Liver (tissue), 8 donors: ENCODE measurements at regions not wholly inside any gene's neighbourhood (a gene's known extent, or its start where the extent isn't known, plus 50 kb on each side); places are given as distances from the start of the nearest gene placed in this dataset.

Experiments used
- DNase-seq: peaks from one replicate; pipeline ENCODE4 v3.0.0-alpha.2; 2017; ENCODE audit warnings: low spot score
- H3K27ac ChIP-seq, 2 donors: one replicate each; pipeline ENCODE4 v1.7.0; 2013; ENCODE audit warnings: inconsistent platforms in 2 of 2, low read length in 2 of 2, control low read depth in 1 of 2, low read depth in 1 of 2, mild to moderate bottlenecking in 1 of 2
- H3K27me3 ChIP-seq, 4 donors: one replicate each; pipeline versions ENCODE4 v1.6.1 to v1.7.0; 2013; ENCODE audit warnings: low read length in 3 of 4, inconsistent platforms in 1 of 4, mild to moderate bottlenecking in 1 of 4, moderate library complexity in 1 of 4; ENCODE audit not compliant: control insufficient read depth in 4 of 4, insufficient read depth in 4 of 4
- H3K36me3 ChIP-seq, 4 donors: one replicate each; pipeline versions ENCODE4 v1.6.1 to v1.7.0; 2013; ENCODE audit warnings: low read length in 3 of 4, mild to moderate bottlenecking in 3 of 4, low read depth in 1 of 4, moderate library complexity in 1 of 4; ENCODE audit not compliant: control insufficient read depth in 4 of 4, insufficient read depth in 3 of 4
- H3K4me1 ChIP-seq, 4 donors: one replicate each; pipeline versions ENCODE4 v1.6.1 to v1.7.0; 2013; ENCODE audit warnings: low read length in 3 of 4, mild to moderate bottlenecking in 3 of 4, moderate library complexity in 1 of 4; ENCODE audit not compliant: control insufficient read depth in 4 of 4, insufficient read depth in 4 of 4
- H3K4me3 ChIP-seq, 3 donors: one replicate each; pipeline versions ENCODE4 v1.6.1 to v1.7.0; 2013; ENCODE audit warnings: low read length in 3 of 3, control low read depth in 1 of 3, low read depth in 1 of 3, mild to moderate bottlenecking in 1 of 3
- H3K9ac ChIP-seq, 2 donors: one replicate each; pipeline ENCODE4 v1.7.0; 2013; ENCODE audit warnings: low read length in 2 of 2, mild to moderate bottlenecking in 2 of 2, moderate library complexity in 2 of 2, control low read depth in 1 of 2, low read depth in 1 of 2
- H3K9me3 ChIP-seq, 4 donors: one replicate each; pipeline versions ENCODE4 v1.6.1 to v1.7.0; 2013; ENCODE audit warnings: low read length in 3 of 4; ENCODE audit not compliant: control insufficient read depth in 4 of 4
- EGR1 ChIP-seq, 2 donors: IDR thresholded peaks; 2 replicates each; pipeline ENCODE4 v1.6.1; 2016 to 2018; ENCODE audit warnings: antibody characterized with exemption in 2 of 2, low read depth in 2 of 2
- FOXA1 ChIP-seq: IDR thresholded peaks from 2 replicates; pipeline ENCODE4 v1.6.1; 2016; ENCODE audit warnings: antibody characterized with exemption
- FOXA2 ChIP-seq: IDR thresholded peaks from 2 replicates; pipeline ENCODE4 v1.6.1; 2016; ENCODE audit warnings: antibody characterized with exemption
- GABPA ChIP-seq, 2 donors: IDR thresholded peaks in 1 of 2; conservative IDR thresholded peaks in 1 of 2; 2 replicates each; pipeline ENCODE4 v1.6.1; 2016; ENCODE audit warnings: antibody characterized with exemption in 2 of 2, mild to moderate bottlenecking in 1 of 2, moderate library complexity in 1 of 2
- HNF4A ChIP-seq, 2 donors: conservative IDR thresholded peaks; 2 replicates each; pipeline ENCODE4 v1.6.1; 2016; ENCODE audit warnings: antibody characterized with exemption in 2 of 2, mild to moderate bottlenecking in 2 of 2
- HNF4G ChIP-seq: IDR thresholded peaks from 2 replicates; pipeline ENCODE4 v1.6.1; 2016; ENCODE audit warnings: antibody characterized with exemption
- JUND ChIP-seq, 2 donors: IDR thresholded peaks; 2 replicates each; pipeline ENCODE4 v1.6.1; 2016; ENCODE audit warnings: antibody characterized with exemption in 2 of 2
- NR2F2 ChIP-seq: IDR thresholded peaks from 2 replicates; pipeline ENCODE4 v1.6.1; 2016; ENCODE audit warnings: antibody characterized with exemption
- RXRA ChIP-seq, 2 donors: IDR thresholded peaks; 2 replicates each; pipeline ENCODE4 v1.6.1; 2017 to 2018; ENCODE audit warnings: antibody characterized with exemption in 2 of 2, mild to moderate bottlenecking in 1 of 2
- SP1 ChIP-seq: IDR thresholded peaks from 2 replicates; pipeline ENCODE4 v1.6.1; 2018; ENCODE audit warnings: antibody characterized with exemption, mild to moderate bottlenecking
- TAF1 ChIP-seq: conservative IDR thresholded peaks from 2 replicates; pipeline ENCODE4 v1.6.1; 2016; ENCODE audit warnings: antibody characterized with exemption, mild to moderate bottlenecking
- YY1 ChIP-seq: IDR thresholded peaks from 2 replicates; pipeline ENCODE4 v1.6.1; 2016; ENCODE audit warnings: antibody characterized with exemption, mild to moderate bottlenecking
- WGBS: extraction: QIAGEN DNeasy Blood & Tissue Kit; methylation state at CpG from one replicate; pipeline ENCODE4 v1.1.7; 2013; 5-methylcytosine and 5-hydroxymethylcytosine counted together
- TF ChIP-seq, protein P1 (sequence below): fragments of 150-350 bp; IDR thresholded peaks from 2 replicates; pipeline ENCODE4 v1.5.1; 2017; ENCODE audit warnings: improper control_type of control experiment, low read depth, low read length; ENCODE audit not compliant: missing input control
- TF ChIP-seq, protein P2 (sequence below): IDR thresholded peaks from 2 replicates; pipeline ENCODE4 v1.6.1; 2016; ENCODE audit warnings: antibody characterized with exemption
- TF ChIP-seq, protein P3 (sequence below): IDR thresholded peaks from 2 replicates; pipeline ENCODE4 v1.6.1; 2016; ENCODE audit warnings: antibody characterized with exemption
- TF ChIP-seq, protein P4 (sequence below): IDR thresholded peaks from 2 replicates; pipeline ENCODE4 v1.6.1; 2016; ENCODE audit warnings: antibody characterized with exemption, mild to moderate bottlenecking
- TF ChIP-seq, protein P5 (sequence below): IDR thresholded peaks from 2 replicates; pipeline ENCODE4 v1.6.1; 2016; ENCODE audit warnings: antibody characterized with exemption
- donor health status: healthy.
- donor health status: healthy.
- donor health status: healthy.
- donor health status: healthy.
- donor health status: healthy.

DNA sequence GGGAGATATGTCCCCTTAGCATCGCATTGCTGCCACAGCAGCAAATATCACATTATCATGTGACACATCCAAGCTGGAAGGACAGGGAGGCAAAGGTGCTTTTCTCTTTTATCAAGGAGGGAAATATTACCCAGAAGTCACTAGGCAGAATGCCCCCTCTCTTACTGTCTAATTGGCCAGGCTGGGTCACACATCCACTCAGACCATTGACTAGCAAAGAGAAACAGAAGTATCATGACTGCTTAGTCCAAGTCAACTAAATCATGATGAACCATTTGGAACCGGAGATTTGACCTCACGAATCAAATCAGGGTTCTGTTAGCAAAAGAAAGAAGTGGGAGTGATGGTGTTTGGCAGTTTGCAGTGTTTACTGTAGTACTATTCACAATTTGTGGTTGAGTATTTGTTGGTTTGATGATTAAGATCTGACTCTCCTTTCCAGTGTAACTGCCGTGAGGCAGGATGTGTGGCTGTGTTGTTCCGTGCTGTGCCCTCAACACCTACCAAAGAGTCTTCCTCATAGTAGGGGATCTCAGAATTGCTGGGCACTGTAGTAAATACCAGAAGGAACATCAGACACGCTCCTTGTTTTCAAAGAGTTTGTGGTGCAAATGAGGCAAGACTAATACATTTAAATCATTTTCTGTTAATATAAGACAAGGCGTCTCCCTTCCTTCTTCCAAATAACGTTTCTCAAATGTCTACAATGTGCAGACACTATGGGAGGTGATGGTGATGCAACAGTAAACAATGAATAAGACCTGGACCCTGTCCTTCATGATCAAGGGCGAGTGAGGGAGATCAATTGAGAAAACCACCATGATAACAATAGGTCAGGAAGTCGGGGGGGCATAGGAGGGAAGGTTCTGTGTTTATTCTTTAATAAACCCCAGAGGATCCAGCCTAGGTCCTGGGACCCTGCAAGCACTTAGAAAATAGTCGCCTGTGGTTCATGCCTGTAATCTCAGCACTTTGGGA is 194.4 kb upstream of the CRY1 start:
- H3K9ac ChIP-seq, result no peak overlapping the region
- H3K27ac ChIP-seq, result no peak overlapping the region
- TF ChIP-seq YY1 (no peak), GABPA (IDR thresholded peaks at IDR 0.05 in 1 of 2, conservative IDR thresholded peaks at IDR 0.05 in 1 of 2) (no peak), NR2F2 (no peak), JUND (IDR thresholded peaks at IDR 0.05) (no peak), HNF4G (no peak), HNF4A (conservative IDR thresholded peaks at IDR 0.05) (no peak), EGR1 (IDR thresholded peaks at IDR 0.05; ENCODE audit: low read depth in 2 of 2) (no peak), FOXA1 (no peak), RXRA (IDR thresholded peaks at IDR 0.05) (no peak), TAF1 (no peak), FOXA2 (no peak), SP1 (no peak)
- TF ChIP-seq, protein P1, sequence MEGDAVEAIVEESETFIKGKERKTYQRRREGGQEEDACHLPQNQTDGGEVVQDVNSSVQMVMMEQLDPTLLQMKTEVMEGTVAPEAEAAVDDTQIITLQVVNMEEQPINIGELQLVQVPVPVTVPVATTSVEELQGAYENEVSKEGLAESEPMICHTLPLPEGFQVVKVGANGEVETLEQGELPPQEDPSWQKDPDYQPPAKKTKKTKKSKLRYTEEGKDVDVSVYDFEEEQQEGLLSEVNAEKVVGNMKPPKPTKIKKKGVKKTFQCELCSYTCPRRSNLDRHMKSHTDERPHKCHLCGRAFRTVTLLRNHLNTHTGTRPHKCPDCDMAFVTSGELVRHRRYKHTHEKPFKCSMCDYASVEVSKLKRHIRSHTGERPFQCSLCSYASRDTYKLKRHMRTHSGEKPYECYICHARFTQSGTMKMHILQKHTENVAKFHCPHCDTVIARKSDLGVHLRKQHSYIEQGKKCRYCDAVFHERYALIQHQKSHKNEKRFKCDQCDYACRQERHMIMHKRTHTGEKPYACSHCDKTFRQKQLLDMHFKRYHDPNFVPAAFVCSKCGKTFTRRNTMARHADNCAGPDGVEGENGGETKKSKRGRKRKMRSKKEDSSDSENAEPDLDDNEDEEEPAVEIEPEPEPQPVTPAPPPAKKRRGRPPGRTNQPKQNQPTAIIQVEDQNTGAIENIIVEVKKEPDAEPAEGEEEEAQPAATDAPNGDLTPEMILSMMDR, result no peak
- TF ChIP-seq, protein P2, sequence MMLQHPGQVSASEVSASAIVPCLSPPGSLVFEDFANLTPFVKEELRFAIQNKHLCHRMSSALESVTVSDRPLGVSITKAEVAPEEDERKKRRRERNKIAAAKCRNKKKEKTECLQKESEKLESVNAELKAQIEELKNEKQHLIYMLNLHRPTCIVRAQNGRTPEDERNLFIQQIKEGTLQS, result no peak
- TF ChIP-seq, protein P3, sequence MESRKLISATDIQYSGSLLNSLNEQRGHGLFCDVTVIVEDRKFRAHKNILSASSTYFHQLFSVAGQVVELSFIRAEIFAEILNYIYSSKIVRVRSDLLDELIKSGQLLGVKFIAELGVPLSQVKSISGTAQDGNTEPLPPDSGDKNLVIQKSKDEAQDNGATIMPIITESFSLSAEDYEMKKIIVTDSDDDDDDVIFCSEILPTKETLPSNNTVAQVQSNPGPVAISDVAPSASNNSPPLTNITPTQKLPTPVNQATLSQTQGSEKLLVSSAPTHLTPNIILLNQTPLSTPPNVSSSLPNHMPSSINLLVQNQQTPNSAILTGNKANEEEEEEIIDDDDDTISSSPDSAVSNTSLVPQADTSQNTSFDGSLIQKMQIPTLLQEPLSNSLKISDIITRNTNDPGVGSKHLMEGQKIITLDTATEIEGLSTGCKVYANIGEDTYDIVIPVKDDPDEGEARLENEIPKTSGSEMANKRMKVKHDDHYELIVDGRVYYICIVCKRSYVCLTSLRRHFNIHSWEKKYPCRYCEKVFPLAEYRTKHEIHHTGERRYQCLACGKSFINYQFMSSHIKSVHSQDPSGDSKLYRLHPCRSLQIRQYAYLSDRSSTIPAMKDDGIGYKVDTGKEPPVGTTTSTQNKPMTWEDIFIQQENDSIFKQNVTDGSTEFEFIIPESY, result no peak
- TF ChIP-seq, protein P4, sequence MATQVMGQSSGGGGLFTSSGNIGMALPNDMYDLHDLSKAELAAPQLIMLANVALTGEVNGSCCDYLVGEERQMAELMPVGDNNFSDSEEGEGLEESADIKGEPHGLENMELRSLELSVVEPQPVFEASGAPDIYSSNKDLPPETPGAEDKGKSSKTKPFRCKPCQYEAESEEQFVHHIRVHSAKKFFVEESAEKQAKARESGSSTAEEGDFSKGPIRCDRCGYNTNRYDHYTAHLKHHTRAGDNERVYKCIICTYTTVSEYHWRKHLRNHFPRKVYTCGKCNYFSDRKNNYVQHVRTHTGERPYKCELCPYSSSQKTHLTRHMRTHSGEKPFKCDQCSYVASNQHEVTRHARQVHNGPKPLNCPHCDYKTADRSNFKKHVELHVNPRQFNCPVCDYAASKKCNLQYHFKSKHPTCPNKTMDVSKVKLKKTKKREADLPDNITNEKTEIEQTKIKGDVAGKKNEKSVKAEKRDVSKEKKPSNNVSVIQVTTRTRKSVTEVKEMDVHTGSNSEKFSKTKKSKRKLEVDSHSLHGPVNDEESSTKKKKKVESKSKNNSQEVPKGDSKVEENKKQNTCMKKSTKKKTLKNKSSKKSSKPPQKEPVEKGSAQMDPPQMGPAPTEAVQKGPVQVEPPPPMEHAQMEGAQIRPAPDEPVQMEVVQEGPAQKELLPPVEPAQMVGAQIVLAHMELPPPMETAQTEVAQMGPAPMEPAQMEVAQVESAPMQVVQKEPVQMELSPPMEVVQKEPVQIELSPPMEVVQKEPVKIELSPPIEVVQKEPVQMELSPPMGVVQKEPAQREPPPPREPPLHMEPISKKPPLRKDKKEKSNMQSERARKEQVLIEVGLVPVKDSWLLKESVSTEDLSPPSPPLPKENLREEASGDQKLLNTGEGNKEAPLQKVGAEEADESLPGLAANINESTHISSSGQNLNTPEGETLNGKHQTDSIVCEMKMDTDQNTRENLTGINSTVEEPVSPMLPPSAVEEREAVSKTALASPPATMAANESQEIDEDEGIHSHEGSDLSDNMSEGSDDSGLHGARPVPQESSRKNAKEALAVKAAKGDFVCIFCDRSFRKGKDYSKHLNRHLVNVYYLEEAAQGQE, result no peak
- TF ChIP-seq, protein P5, sequence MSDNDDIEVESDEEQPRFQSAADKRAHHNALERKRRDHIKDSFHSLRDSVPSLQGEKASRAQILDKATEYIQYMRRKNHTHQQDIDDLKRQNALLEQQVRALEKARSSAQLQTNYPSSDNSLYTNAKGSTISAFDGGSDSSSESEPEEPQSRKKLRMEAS, result no peak
- H3K36me3 ChIP-seq, result no peaks in the 10 kb centered on the region
- no peak for DNase-seq
- H3K4me1 ChIP-seq, result no peaks in the 10 kb centered on the region
- no peak overlapping the region for H3K4me3 ChIP-seq
- peaks cover 0 to 4% (median 1%) of the 10 kb centered on the region in 4 donors for H3K9me3 ChIP-seq
- H3K27me3 ChIP-seq, result peaks cover 0 to 4% (median 0%) of the 10 kb centered on the region in 4 donors
- WGBS, result 67% methylated on average over 11 of the region's 11 CpGs
